IMR-90 (cell line): ENCODE measurements at regions not wholly inside any gene's neighbourhood (a gene's known extent, or its start where the extent isn't known, plus 50 kb on each side); places are given as distances from the start of the nearest gene placed in this dataset.

Source experiments
- ATAC-seq: fragments of 200-7000 bp; cut with Tn5 transposase; 2 replicates; pipeline ENCODE4 v1.9.1; 2020; ENCODE audit warnings: low read depth, mild to moderate bottlenecking, moderate library complexity
- BruUV-seq: library from RNA; stranded (reverse); fragments of 400-500 nt; replicated peaks from 2 replicates; lab custom pipeline; 2021; lab: Mats Ljungman, UMichigan
- CTCF ChIA-PET: fragments of 300-600 bp; formaldehyde crosslinking; extraction: SDS; loops from one replicate; lab custom pipeline; 2021; ENCODE audit warnings: antibody characterized with exemption; lab: Yijun Ruan, JAX
- POLR2A ChIA-PET: fragments of 300-600 bp; sonication (Branson Sonifier 250); formaldehyde crosslinking; loops from one replicate; lab custom pipeline; 2022; ENCODE audit warnings: antibody characterized with exemption; ENCODE audit not compliant: unreplicated experiment; lab: Charles Lee
- DNase-seq: peaks from one replicate; pipeline ENCODE4 v3.0.0; 2013
- H2AFZ ChIP-seq: replicated peaks from 2 replicates; pipeline ENCODE3; 2013; ENCODE audit warnings: low read length, mild to moderate bottlenecking; ENCODE audit not compliant: poor library complexity
- H2AK5ac ChIP-seq: 2 replicates; pipeline ENCODE4 v1.6.1; 2013; ENCODE audit warnings: low read depth, low read length, inconsistent platforms
- H2AK9ac ChIP-seq: replicated peaks from 2 replicates; pipeline ENCODE3; 2013; ENCODE audit warnings: mild to moderate bottlenecking, low read depth, low read length, moderate library complexity; ENCODE audit not compliant: poor library complexity
- H2BK120ac ChIP-seq: 2 replicates; pipeline ENCODE4 v1.6.1; 2013; ENCODE audit warnings: low read depth, low read length, inconsistent platforms
- H2BK15ac ChIP-seq: 3 replicates; pipeline ENCODE4 v1.6.1; 2013; ENCODE audit warnings: low read depth, low read length, inconsistent platforms
- H2BK20ac ChIP-seq: 2 replicates; pipeline ENCODE4 v1.6.1; 2013; ENCODE audit warnings: low read depth, mild to moderate bottlenecking, inconsistent platforms, low read length, moderate library complexity
- H2BK5ac ChIP-seq: 2 replicates; pipeline ENCODE4 v1.6.1; 2013; ENCODE audit warnings: mild to moderate bottlenecking, low read depth, low read length, inconsistent platforms; ENCODE audit not compliant: poor library complexity, severe bottlenecking
- H3K14ac ChIP-seq: replicated peaks from 2 replicates; pipeline ENCODE4 v1.6.1; 2013; ENCODE audit warnings: low read depth, low read length, inconsistent platforms
- H3K18ac ChIP-seq: 2 replicates; pipeline ENCODE4 v1.6.1; 2013; ENCODE audit warnings: low read depth, low read length, control low read depth
- H3K23ac ChIP-seq: 2 replicates; pipeline ENCODE4 v1.6.1; 2013; ENCODE audit warnings: low read depth, low read length, inconsistent platforms
- H3K27ac ChIP-seq: 2 replicates; pipeline ENCODE4 v1.5.1; 2013; ENCODE audit warnings: mild to moderate bottlenecking, control low read depth, low read length; ENCODE audit not compliant: insufficient read depth
- H3K27me3 ChIP-seq: 2 replicates; pipeline ENCODE4 v1.6.1; 2013; ENCODE audit warnings: low read length; ENCODE audit not compliant: control insufficient read depth, insufficient read depth
- H3K36me3 ChIP-seq: 2 replicates; pipeline ENCODE4 v1.6.1; 2013; ENCODE audit warnings: low read length, mixed read lengths; ENCODE audit not compliant: control insufficient read depth, insufficient read depth
- H3K4ac ChIP-seq: 2 replicates; pipeline ENCODE4 v1.6.1; 2013; ENCODE audit warnings: low read depth, low read length, inconsistent platforms
- H3K4me1 ChIP-seq: 2 replicates; pipeline ENCODE4 v1.6.1; 2013; ENCODE audit warnings: low read length, mixed read lengths; ENCODE audit not compliant: control insufficient read depth, insufficient read depth
- H3K4me2 ChIP-seq: 2 replicates; pipeline ENCODE4 v1.6.1; 2013; ENCODE audit warnings: low read depth, mild to moderate bottlenecking, control low read depth, low read length, moderate library complexity
- H3K4me3 ChIP-seq: 2 replicates; pipeline ENCODE4 v1.5.1; 2013; ENCODE audit warnings: low read depth, mild to moderate bottlenecking, control low read depth, low read length, moderate library complexity; ENCODE audit not compliant: insufficient read depth
- H3K56ac ChIP-seq: 2 replicates; pipeline ENCODE4 v1.6.1; 2013; ENCODE audit warnings: low read length, inconsistent platforms; ENCODE audit not compliant: insufficient read depth; ENCODE audit errors: extremely low read depth
- H3K79me1 ChIP-seq, 2 experiments: 2 replicates each; pipeline ENCODE4 v1.6.1; 2013; ENCODE audit warnings: low read length in 2 of 2, inconsistent platforms in 1 of 2, low read depth in 1 of 2
- H3K9ac ChIP-seq: 2 replicates; pipeline ENCODE4 v1.6.1; 2013; ENCODE audit warnings: low read depth, low read length, control low read depth
- H3K9me1 ChIP-seq: 2 replicates; pipeline ENCODE4 v1.6.1; 2013; ENCODE audit warnings: low read length, inconsistent platforms; ENCODE audit not compliant: insufficient read depth
- H3K9me3 ChIP-seq: 2 replicates; pipeline ENCODE4 v1.6.1; 2013; ENCODE audit warnings: low read length; ENCODE audit not compliant: control insufficient read depth, insufficient read depth
- H4K20me1 ChIP-seq: 2 replicates; pipeline ENCODE4 v1.6.1; 2013; ENCODE audit warnings: low read length, inconsistent platforms; ENCODE audit not compliant: insufficient read depth
- H4K5ac ChIP-seq: 2 replicates; pipeline ENCODE4 v1.6.1; 2013; ENCODE audit warnings: mild to moderate bottlenecking, low read depth, low read length, control low read depth
- H4K8ac ChIP-seq, 2 experiments: 2 replicates each; pipeline ENCODE4 v1.6.1; 2013; ENCODE audit warnings: low read depth in 2 of 2, low read length in 2 of 2, control low read depth in 1 of 2, inconsistent platforms in 1 of 2
- H4K91ac ChIP-seq: 2 replicates; pipeline ENCODE4 v1.6.1; 2013; ENCODE audit warnings: low read depth, low read length, inconsistent platforms; ENCODE audit not compliant: insufficient read depth
- BHLHE40 ChIP-seq: fragments of 150-350 bp; IDR thresholded peaks from 2 replicates; pipeline ENCODE4 v1.6.1; 2016; ENCODE audit warnings: mild to moderate bottlenecking, low read depth, low read length
- CEBPB ChIP-seq: IDR thresholded peaks from 2 replicates; pipeline ENCODE4 v1.6.1; 2012; ENCODE audit warnings: low read depth, low read length, improper control_type of control experiment
- CHD1 ChIP-seq: IDR thresholded peaks from 2 replicates; pipeline ENCODE4 v1.6.1; 2012; ENCODE audit warnings: low read depth, low read length, improper control_type of control experiment
- FOS ChIP-seq: fragments of 150-350 bp; IDR thresholded peaks from 2 replicates; pipeline ENCODE4 v1.6.1; 2016; ENCODE audit warnings: low read depth, low read length
- MAFK ChIP-seq: IDR thresholded peaks from 2 replicates; pipeline ENCODE4 v1.6.1; 2012; ENCODE audit warnings: low read depth, low read length, improper control_type of control experiment
- MAZ ChIP-seq: IDR thresholded peaks from 2 replicates; pipeline ENCODE4 v1.6.1; 2012; ENCODE audit warnings: low read depth, mild to moderate bottlenecking, low read length, improper control_type of control experiment, moderate library complexity, borderline replicate concordance
- MXI1 ChIP-seq: IDR thresholded peaks from 2 replicates; pipeline ENCODE4 v1.6.1; 2012; ENCODE audit warnings: low read depth, mild to moderate bottlenecking, low read length, moderate library complexity, borderline replicate concordance
- NFE2L2 ChIP-seq: fragments of 150-350 bp; IDR thresholded peaks from 2 replicates; pipeline ENCODE4 v1.6.1; 2016; ENCODE audit warnings: low read depth, mild to moderate bottlenecking, low read length
- POLR2A ChIP-seq: IDR thresholded peaks from 2 replicates; pipeline ENCODE4 v1.6.1; 2012; ENCODE audit warnings: mild to moderate bottlenecking, low read depth, low read length
- RAD21 ChIP-seq: IDR thresholded peaks from 2 replicates; pipeline ENCODE4 v1.6.1; 2012; ENCODE audit warnings: low read length, improper control_type of control experiment
- RCOR1 ChIP-seq: IDR thresholded peaks from 2 replicates; pipeline ENCODE4 v1.6.1; 2012; ENCODE audit warnings: mild to moderate bottlenecking, low read length, improper control_type of control experiment; ENCODE audit not compliant: insufficient replicate concordance
- RFX5 ChIP-seq: IDR thresholded peaks from 2 replicates; pipeline ENCODE4 v1.8.0; 2012; ENCODE audit warnings: low read depth, mild to moderate bottlenecking, low read length, moderate library complexity
- SMC3 ChIP-seq: fragments of 150-350 bp; IDR thresholded peaks from 2 replicates; pipeline ENCODE4 v1.6.1; 2016; ENCODE audit warnings: low read depth, mild to moderate bottlenecking, antibody characterized with exemption, low read length, moderate library complexity
- WGBS, 2 experiments: methylation state at CpG; one replicate each; pipeline versions ENCODE4 v1.1.5 to v1.1.7; 2013; ENCODE audit warnings: missing lambda C conversion rate in 2 of 2; ENCODE audit not compliant: insufficient read length in 1 of 2; ENCODE audit errors: extremely low coverage in 2 of 2; 5-methylcytosine and 5-hydroxymethylcytosine counted together
- dilution Hi-C: fragments of 300-500 bp; cut with HindIII; formaldehyde crosslinking; loops from one replicate; pipeline ENCODE4 v1.14.3; 2018; ENCODE audit warnings: low sequenced_read_pairs; ENCODE audit not compliant: unreplicated experiment
- in situ Hi-C: fragments of 300-500 bp; cut with MboI; formaldehyde crosslinking; loops from 3 replicates; pipeline ENCODE4 v1.14.3; 2019; ENCODE audit warnings: low sequenced_read_pairs, inconsistent platforms, mixed read lengths
- intact Hi-C: fragments of 100-400 bp; cut with micrococcal nuclease; formaldehyde crosslinking; loops from 2 replicates; pipeline ENCODE4 v1.10.0; 2022
- TF ChIP-seq, protein P1 (sequence below): fragments of 150-350 bp; IDR thresholded peaks from 2 replicates; pipeline ENCODE4 v1.6.1; 2017; ENCODE audit warnings: mild to moderate bottlenecking, antibody characterized with exemption, low read length, low read depth
- TF ChIP-seq, protein P2 (sequence below): conservative IDR thresholded peaks from 2 replicates; pipeline ENCODE4 v1.5.1; 2012; ENCODE audit warnings: mild to moderate bottlenecking, low read depth, low read length, improper control_type of control experiment
- TF ChIP-seq, protein P3 (sequence below): fragments of 150-350 bp; IDR thresholded peaks from 2 replicates; pipeline ENCODE4 v1.6.1; 2016; ENCODE audit warnings: low read depth, mild to moderate bottlenecking, low read length, moderate library complexity, borderline replicate concordance

DNA sequence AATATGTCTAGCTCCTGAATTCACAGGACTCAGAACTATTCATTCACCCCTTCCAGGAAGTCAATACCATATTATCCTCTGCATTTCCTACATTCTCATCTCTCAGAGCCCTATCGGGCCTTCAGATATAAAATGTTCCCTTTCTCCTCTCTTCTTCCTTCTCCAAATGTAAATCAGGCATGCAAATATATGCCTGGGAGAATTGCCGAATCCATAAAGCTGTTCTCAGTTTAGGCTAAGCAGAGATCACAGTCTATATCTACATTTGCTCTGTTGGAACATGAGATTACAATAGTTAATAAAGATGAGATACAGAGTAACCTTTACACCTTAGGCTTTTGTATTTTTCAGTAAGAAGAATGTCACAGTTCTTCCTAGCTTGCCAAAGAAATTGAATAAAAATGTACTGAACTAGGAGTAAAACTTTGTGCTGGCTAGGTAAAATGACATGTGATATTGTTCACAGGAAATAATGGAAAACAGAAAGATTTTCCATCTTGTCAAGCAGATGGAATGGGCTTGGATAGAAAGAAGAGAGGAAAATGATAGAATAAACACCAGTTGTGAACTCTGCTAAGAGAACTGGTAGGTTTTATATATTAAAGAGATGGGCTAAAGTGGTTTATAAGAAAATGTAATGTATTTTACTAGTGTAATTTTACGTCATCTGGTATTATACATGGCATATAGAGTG, 161.5 kb downstream of the NRIP1 start:
- H3K9ac ChIP-seq, result no peak overlapping the region

More for the DNA sequence above, 161.5 kb downstream of the NRIP1 start:
- WGBS, 2 experiments, result 100% methylated on average over 1 of the region's 3 CpGs; no CpG with 5 or more reads in 1 of the 2 experiments
- CTCF ChIA-PET, result no interaction called here
- Histone ChIP-seq H3K14ac (no peak overlapping the region), H3K18ac (no peak overlapping the region), H4K20me1 (no peaks in the 10 kb centered on the region), H3K4me2 (no peak overlapping the region), H2AK5ac (no peak overlapping the region), H4K5ac (no peak overlapping the region), H3K9me1 (0 out of 2 replicates have a peak, but pooled peaks cover 3% of the 10 kb centered on the region), H3K27ac (no peak overlapping the region), H3K9me3 (no peaks in the 10 kb centered on the region), H3K23ac (no peak overlapping the region), H2BK5ac (no peak overlapping the region), H2AK9ac (no peak overlapping the region), H3K4ac (no peak overlapping the region), H3K36me3 (no peaks in the 10 kb centered on the region), H3K4me3 (no peak overlapping the region), H2AFZ (no peak overlapping the region), H3K27me3 (no peaks in the 10 kb centered on the region), H4K8ac (no peak overlapping the region), H3K79me1 (no peaks in the 10 kb centered on the region), H4K91ac (no peak overlapping the region), H2BK15ac (no peak overlapping the region), H3K4me1 (peaks cover 7% of the 10 kb centered on the region), H3K56ac (no peak overlapping the region), H2BK120ac (no peak overlapping the region), H2BK20ac (no peak overlapping the region)
- no peak for TF ChIP-seq MAFK
- TF ChIP-seq, protein P1, sequence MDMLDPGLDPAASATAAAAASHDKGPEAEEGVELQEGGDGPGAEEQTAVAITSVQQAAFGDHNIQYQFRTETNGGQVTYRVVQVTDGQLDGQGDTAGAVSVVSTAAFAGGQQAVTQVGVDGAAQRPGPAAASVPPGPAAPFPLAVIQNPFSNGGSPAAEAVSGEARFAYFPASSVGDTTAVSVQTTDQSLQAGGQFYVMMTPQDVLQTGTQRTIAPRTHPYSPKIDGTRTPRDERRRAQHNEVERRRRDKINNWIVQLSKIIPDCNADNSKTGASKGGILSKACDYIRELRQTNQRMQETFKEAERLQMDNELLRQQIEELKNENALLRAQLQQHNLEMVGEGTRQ, result no peak
- no peak for TF ChIP-seq FOS
- TF ChIP-seq RCOR1, result no peak
- TF ChIP-seq CEBPB, result no peak
- TF ChIP-seq, protein P2, sequence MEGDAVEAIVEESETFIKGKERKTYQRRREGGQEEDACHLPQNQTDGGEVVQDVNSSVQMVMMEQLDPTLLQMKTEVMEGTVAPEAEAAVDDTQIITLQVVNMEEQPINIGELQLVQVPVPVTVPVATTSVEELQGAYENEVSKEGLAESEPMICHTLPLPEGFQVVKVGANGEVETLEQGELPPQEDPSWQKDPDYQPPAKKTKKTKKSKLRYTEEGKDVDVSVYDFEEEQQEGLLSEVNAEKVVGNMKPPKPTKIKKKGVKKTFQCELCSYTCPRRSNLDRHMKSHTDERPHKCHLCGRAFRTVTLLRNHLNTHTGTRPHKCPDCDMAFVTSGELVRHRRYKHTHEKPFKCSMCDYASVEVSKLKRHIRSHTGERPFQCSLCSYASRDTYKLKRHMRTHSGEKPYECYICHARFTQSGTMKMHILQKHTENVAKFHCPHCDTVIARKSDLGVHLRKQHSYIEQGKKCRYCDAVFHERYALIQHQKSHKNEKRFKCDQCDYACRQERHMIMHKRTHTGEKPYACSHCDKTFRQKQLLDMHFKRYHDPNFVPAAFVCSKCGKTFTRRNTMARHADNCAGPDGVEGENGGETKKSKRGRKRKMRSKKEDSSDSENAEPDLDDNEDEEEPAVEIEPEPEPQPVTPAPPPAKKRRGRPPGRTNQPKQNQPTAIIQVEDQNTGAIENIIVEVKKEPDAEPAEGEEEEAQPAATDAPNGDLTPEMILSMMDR, result no peak
- TF ChIP-seq, protein P3, sequence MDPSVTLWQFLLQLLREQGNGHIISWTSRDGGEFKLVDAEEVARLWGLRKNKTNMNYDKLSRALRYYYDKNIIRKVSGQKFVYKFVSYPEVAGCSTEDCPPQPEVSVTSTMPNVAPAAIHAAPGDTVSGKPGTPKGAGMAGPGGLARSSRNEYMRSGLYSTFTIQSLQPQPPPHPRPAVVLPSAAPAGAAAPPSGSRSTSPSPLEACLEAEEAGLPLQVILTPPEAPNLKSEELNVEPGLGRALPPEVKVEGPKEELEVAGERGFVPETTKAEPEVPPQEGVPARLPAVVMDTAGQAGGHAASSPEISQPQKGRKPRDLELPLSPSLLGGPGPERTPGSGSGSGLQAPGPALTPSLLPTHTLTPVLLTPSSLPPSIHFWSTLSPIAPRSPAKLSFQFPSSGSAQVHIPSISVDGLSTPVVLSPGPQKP, result no peak
- no peak for TF ChIP-seq CHD1
- TF ChIP-seq RFX5, result no peak
- TF ChIP-seq RAD21, result no peak
- TF ChIP-seq MXI1, result no peak
- no peak for TF ChIP-seq POLR2A
- no peak for TF ChIP-seq SMC3
- no peak for TF ChIP-seq MAZ
- no peak for TF ChIP-seq NFE2L2
- TF ChIP-seq BHLHE40, result no peak
- intact Hi-C loops (no loop called here), in situ Hi-C loops (no loop called here), dilution Hi-C loops (no loop called here)
- DNase-seq, result no peak
- POLR2A ChIA-PET, result no interaction called here
- no TSS peak for BruUV-seq
- no peak for ATAC-seq
